GM23338 (cell line): ENCODE measurements at regions not wholly inside any gene's neighbourhood (a gene's known extent, or its start where the extent isn't known, plus 50 kb on each side); places are given as distances from the start of the nearest gene placed in this dataset.

ENCODE experiments used
- CTCF ChIP-seq, 2 experiments: fragments of 200-600 bp in 1 of 2; sonication (generic) in 1 of 2; conservative IDR thresholded peaks; 2 replicates each; pipeline versions ENCODE4 v1.5.1 to v1.6.1; 2016 to 2017; ENCODE audit warnings: antibody characterized with exemption in 2 of 2, low read depth in 2 of 2, mild to moderate bottlenecking in 2 of 2, moderate library complexity in 1 of 2
- ETS1 ChIP-seq: IDR thresholded peaks from 2 replicates; pipeline ENCODE4 v1.6.1; 2016; ENCODE audit warnings: antibody characterized with exemption
- EZH2 ChIP-seq: fragments of 200-600 bp; sonication (generic); IDR thresholded peaks from one replicate; pipeline ENCODE4 v1.8.0; 2017; ENCODE audit warnings: antibody characterized with exemption, mild to moderate bottlenecking, low read depth; ENCODE audit not compliant: unreplicated experiment
- POLR2AphosphoS5 ChIP-seq: IDR thresholded peaks from 2 replicates; pipeline ENCODE4 v1.6.1; 2016; ENCODE audit warnings: antibody characterized with exemption, low read depth
- REST ChIP-seq: IDR thresholded peaks from one replicate; pipeline ENCODE4 v1.6.1; 2018; ENCODE audit warnings: antibody characterized with exemption; ENCODE audit not compliant: unreplicated experiment
- ZNF114 ChIP-seq: fragments of 250-450 bp; sonication (Bioruptor Pico); IDR thresholded peaks from 2 replicates; pipeline ENCODE4 v1.5.0; 2020; ENCODE audit warnings: mild to moderate bottlenecking, moderate library complexity

GRCh38 chr12:65673732-65674131, 150.6 kb upstream of the HMGA2 start:
- no peak for TF ChIP-seq CTCF (conservative IDR thresholded peaks at IDR 0.05; ENCODE audit: low read depth in 2 of 2)
- TF ChIP-seq REST: no peak
- TF ChIP-seq POLR2AphosphoS5: no peak
- no peak for TF ChIP-seq ETS1
- no peak for TF ChIP-seq ZNF114
- no peak for TF ChIP-seq EZH2
